ENCODE measurements at regions not wholly inside any gene's neighbourhood (a gene's known extent, or its start where the extent isn't known, plus 50 kb on each side); places are given as distances from the start of the nearest gene placed in this dataset.

- H3K27ac ChIP-seq = no peak overlapping the region
- intact Hi-C loops (cut with DNase I) = no loop called here
- H3K9me3 ChIP-seq = no peaks in the 10 kb centered on the region
- no peaks in the 10 kb centered on the region for H3K36me3 ChIP-seq
- no peak for DNase-seq (ENCODE audit: low spot score in 2 of 2)
- no peak for TF ChIP-seq CTCF (IDR thresholded peaks at IDR 0.05)
- no peak overlapping the region for H3K4me3 ChIP-seq
- no peaks in the 10 kb centered on the region for H3K4me1 ChIP-seq
- no peaks in the 10 kb centered on the region for H3K27me3 ChIP-seq
Observed at GRCh38 chr10:35752469-35753461, 110.7 kb upstream of the FZD8 start.

- Histone ChIP-seq H3K27ac (no peak overlapping the region), H3K4me1 (no peaks in the 10 kb centered on the region)
- intact Hi-C loops (cut with DNase I) = no loop called here
Observed at GRCh38 chr10:35751347-35751746, 109.3 kb upstream of the FZD8 start.

GRCh38 chr10:35749230-35749629, 107.1 kb upstream of the FZD8 start:
- Histone ChIP-seq H3K9me3 (no peaks in the 10 kb centered on the region), H3K27me3 (no peaks in the 10 kb centered on the region), H3K4me1 (no peaks in the 10 kb centered on the region), H3K36me3 (no peaks in the 10 kb centered on the region), H3K27ac (no peak overlapping the region), H3K4me3 (no peak overlapping the region)
- no peak for DNase-seq (ENCODE audit: low spot score in 2 of 2)
- intact Hi-C loops (cut with DNase I) = no loop called here
- no peak for TF ChIP-seq CTCF (IDR thresholded peaks at IDR 0.05)

More at GRCh38 chr10:35751347-35751746, 109.3 kb upstream of the FZD8 start:
- H3K4me3 ChIP-seq = no peak overlapping the region
- no peaks in the 10 kb centered on the region for H3K27me3 ChIP-seq
- H3K36me3 ChIP-seq = no peaks in the 10 kb centered on the region
- DNase-seq (ENCODE audit: low spot score in 2 of 2) = no peak
- H3K9me3 ChIP-seq = no peaks in the 10 kb centered on the region
- TF ChIP-seq CTCF (IDR thresholded peaks at IDR 0.05) = no peak

GRCh38 chr10:35745617-35746403, 103.7 kb upstream of the FZD8 start:
- Histone ChIP-seq H3K4me1 (no peaks in the 10 kb centered on the region), H3K9me3 (no peaks in the 10 kb centered on the region), H3K36me3 (no peaks in the 10 kb centered on the region), H3K27ac (no peak overlapping the region), H3K27me3 (no peaks in the 10 kb centered on the region), H3K4me3 (no peak overlapping the region)
- TF ChIP-seq CTCF (IDR thresholded peaks at IDR 0.05) = no peak
- intact Hi-C loops (cut with DNase I) = no loop called here
- no peak for DNase-seq (ENCODE audit: low spot score in 2 of 2)

GRCh38 chr10:35743851-35744250, 101.8 kb upstream of the FZD8 start:
- intact Hi-C loops (cut with DNase I) = no loop called here
- Histone ChIP-seq H3K27me3 (no peaks in the 10 kb centered on the region), H3K36me3 (no peaks in the 10 kb centered on the region), H3K4me1 (no peaks in the 10 kb centered on the region), H3K27ac (no peak overlapping the region), H3K9me3 (no peaks in the 10 kb centered on the region), H3K4me3 (no peak overlapping the region)
- no peak for DNase-seq (ENCODE audit: low spot score in 2 of 2)
- no peak for TF ChIP-seq CTCF (IDR thresholded peaks at IDR 0.05)

Measured in ascending aorta (tissue), 2 donors.